HG03135 (cell line): ENCODE measurements at regions not wholly inside any gene's neighbourhood (a gene's known extent, or its start where the extent isn't known, plus 50 kb on each side); places are given as distances from the start of the nearest gene placed in this dataset.
"Not testable (repeated sequence)": the region's sequence is repeated elsewhere in the genome, so short reads cannot be mapped to it uniquely, and the experiment has no call there.

Experiments used
- ATAC-seq: cut with Tn5 transposase; IDR thresholded peaks from one replicate; pipeline ENCODE4 v1.9.1; 2021; ENCODE audit warnings: mild to moderate bottlenecking, moderate library complexity; ENCODE audit not compliant: unreplicated experiment

- no peak for ATAC-seq
Measured at GRCh38 chr6:4677011-4677750, 99.0 kb upstream of the CDYL start.

GRCh38 chr6:4676016-4676415 is 100.2 kb upstream of the CDYL start:
- ATAC-seq = no peak

- ATAC-seq = no peak
Measured at GRCh38 chr6:4675121-4675520, 101.1 kb upstream of the CDYL start.

GRCh38 chr6:4673861-4674260 is 102.3 kb upstream of the CDYL start:
- ATAC-seq = no peak

- ATAC-seq = no peak
Measured at GRCh38 chr6:4672772-4673171, 103.4 kb upstream of the CDYL start.

- no peak for ATAC-seq
Measured at GRCh38 chr6:4671587-4672115, 104.6 kb upstream of the CDYL start.

GRCh38 chr6:4670824-4671409 is 105.3 kb upstream of the CDYL start:
- no peak for ATAC-seq

- ATAC-seq = no peak
Measured at GRCh38 chr6:4670290-4670689, 105.9 kb upstream of the CDYL start.

GRCh38 chr6:4668271-4669179 is 107.7 kb upstream of the CDYL start:
- ATAC-seq = no peak

GRCh38 chr6:4667591-4667990 is 108.6 kb upstream of the CDYL start:
- no peak for ATAC-seq

GRCh38 chr6:4666886-4667513 is 109.2 kb upstream of the CDYL start:
- no peak for ATAC-seq

- no peak for ATAC-seq
Measured at GRCh38 chr6:4665489-4666417, 110.5 kb upstream of the CDYL start.

- no peak for ATAC-seq
Measured at GRCh38 chr6:4664911-4665310, 111.3 kb upstream of the CDYL start.

GRCh38 chr6:4664117-4664626 is 112.0 kb upstream of the CDYL start:
- no peak for ATAC-seq

- ATAC-seq = no peak
Measured at GRCh38 chr6:4662886-4663285, 113.3 kb upstream of the CDYL start.

- ATAC-seq = no peak
Measured at GRCh38 chr6:4661391-4661790, 114.8 kb upstream of the CDYL start.

GRCh38 chr6:4660377-4661321 is 115.6 kb upstream of the CDYL start:
- no peak for ATAC-seq

GRCh38 chr6:4659719-4660118 is 116.5 kb upstream of the CDYL start:
- ATAC-seq = not testable (repeated sequence)

GRCh38 chr6:4658486-4658885 is 117.7 kb upstream of the CDYL start:
- ATAC-seq = no peak
